ENCODE measurements at regions not wholly inside any gene's neighbourhood (a gene's known extent, or its start where the extent isn't known, plus 50 kb on each side); places are given as distances from the start of the nearest gene placed in this dataset.

- DNase-seq (ENCODE audit: low read depth) = no peak
Measured at GRCh38 chr22:44554411-44554810, 56.4 kb upstream of the RTL6 start.

- no peak for DNase-seq (ENCODE audit: low read depth)
Measured at GRCh38 chr22:44550711-44551491, 52.9 kb upstream of the RTL6 start.

GRCh38 chr22:44549701-44550100 lies 51.7 kb upstream of the RTL6 start:
- DNase-seq (ENCODE audit: low read depth) = no peak

DNA sequence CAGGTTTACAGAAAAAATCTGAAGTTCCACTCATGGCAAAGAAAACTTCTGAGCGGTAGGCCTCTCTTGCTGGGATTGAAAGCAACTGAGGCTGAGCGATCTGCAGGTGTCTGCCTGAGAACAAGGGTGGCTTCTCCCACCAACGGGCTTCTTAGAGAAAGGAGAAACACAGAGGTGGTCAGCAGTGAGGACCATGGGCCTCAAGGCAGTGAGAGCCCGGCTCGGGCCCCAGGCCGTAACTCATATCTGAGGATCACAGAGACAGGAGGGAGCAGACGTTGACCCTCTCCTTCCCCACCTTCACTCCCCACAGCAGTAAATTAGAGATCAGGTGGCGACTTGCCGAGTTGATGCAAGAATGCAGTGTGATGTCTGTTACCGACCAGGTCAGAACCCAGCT lies 50.9 kb upstream of the RTL6 start:
- DNase-seq (ENCODE audit: low read depth) = no peak
